Ishikawa (cell line): ENCODE measurements at regions not wholly inside any gene's neighbourhood (a gene's known extent, or its start where the extent isn't known, plus 50 kb on each side); places are given as distances from the start of the nearest gene placed in this dataset.

ENCODE experiments used
- CREB1 ChIP-seq: IDR thresholded peaks from 2 replicates; pipeline ENCODE4 v1.6.1; 2012; ENCODE audit warnings: low read depth
- RAD21 ChIP-seq: IDR thresholded peaks from 2 replicates; pipeline ENCODE4 v1.6.1; 2012; ENCODE audit warnings: low read depth
- REST ChIP-seq: IDR thresholded peaks from 2 replicates; pipeline ENCODE4 v1.6.1; 2012; ENCODE audit warnings: low read depth, mild to moderate bottlenecking
- USF1 ChIP-seq: IDR thresholded peaks from 2 replicates; pipeline ENCODE4 v1.6.1; 2012
- YY1 ChIP-seq: IDR thresholded peaks from 2 replicates; pipeline ENCODE4 v1.6.1; 2012; ENCODE audit warnings: low read depth

GRCh38 chr14:71585361-71585760 is 346.9 kb upstream of the RGS6 start:
- TF ChIP-seq REST (no peak), CREB1 (no peak), USF1 (no peak), YY1 (no peak), RAD21 (no peak)
